ENCODE measurements at regions not wholly inside any gene's neighbourhood (a gene's known extent, or its start where the extent isn't known, plus 50 kb on each side); places are given as distances from the start of the nearest gene placed in this dataset.

GRCh38 chr1:4046836-4047461 lies 146.9 kb upstream of the C1orf174 start:
- no peak for DNase-seq

- DNase-seq, result no peak
These were observed 147.6 kb upstream of the C1orf174 start for GRCh38 chr1:4047666-4048065.

- no peak for DNase-seq
These were observed 148.0 kb upstream of the C1orf174 start for GRCh38 chr1:4048076-4048475.

GRCh38 chr1:4048921-4049320 lies 148.8 kb upstream of the C1orf174 start:
- DNase-seq, result no peak

GRCh38 chr1:4050998-4051397 lies 150.9 kb upstream of the C1orf174 start:
- no peak for DNase-seq

GRCh38 chr1:4052657-4053056 lies 152.6 kb upstream of the C1orf174 start:
- DNase-seq, result no peak

GRCh38 chr1:4053160-4053748 lies 153.2 kb upstream of the C1orf174 start:
- DNase-seq, result no peak

GRCh38 chr1:4053774-4054173 lies 153.7 kb upstream of the C1orf174 start:
- DNase-seq, result no peak

GRCh38 chr1:4055294-4055967 lies 155.4 kb upstream of the C1orf174 start:
- DNase-seq, result no peak

GRCh38 chr1:4056422-4056821 lies 156.3 kb upstream of the C1orf174 start:
- DNase-seq, result no peak

GRCh38 chr1:4056989-4057388 lies 156.9 kb upstream of the C1orf174 start:
- no peak for DNase-seq

GRCh38 chr1:4057603-4058002 lies 157.5 kb upstream of the C1orf174 start:
- DNase-seq, result no peak

- no peak for DNase-seq
These were observed 158.1 kb upstream of the C1orf174 start for GRCh38 chr1:4058122-4058521.

- DNase-seq, result no peak
These were observed 158.6 kb upstream of the C1orf174 start for GRCh38 chr1:4058706-4059105.

GRCh38 chr1:4059270-4059669 lies 159.2 kb upstream of the C1orf174 start:
- no peak for DNase-seq

- DNase-seq, result no peak
These were observed 160.8 kb upstream of the C1orf174 start for GRCh38 chr1:4060850-4061249.

GRCh38 chr1:4061521-4062031 lies 161.5 kb upstream of the C1orf174 start:
- no peak for DNase-seq

- DNase-seq, result no peak
These were observed 162.0 kb upstream of the C1orf174 start for GRCh38 chr1:4062041-4062440.

GRCh38 chr1:4062560-4062959 lies 162.5 kb upstream of the C1orf174 start:
- no peak for DNase-seq

GRCh38 chr1:4062992-4063391 lies 162.9 kb upstream of the C1orf174 start:
- DNase-seq, result no peak

- no peak for DNase-seq
These were observed 163.4 kb upstream of the C1orf174 start for GRCh38 chr1:4063516-4063915.

- no peak for DNase-seq
These were observed 164.2 kb upstream of the C1orf174 start for GRCh38 chr1:4064150-4064889.

- DNase-seq, result no peak
These were observed 167.0 kb upstream of the C1orf174 start for GRCh38 chr1:4066860-4067599.
